ENCODE measurements at regions not wholly inside any gene's neighbourhood (a gene's known extent, or its start where the extent isn't known, plus 50 kb on each side); places are given as distances from the start of the nearest gene placed in this dataset.

DNA sequence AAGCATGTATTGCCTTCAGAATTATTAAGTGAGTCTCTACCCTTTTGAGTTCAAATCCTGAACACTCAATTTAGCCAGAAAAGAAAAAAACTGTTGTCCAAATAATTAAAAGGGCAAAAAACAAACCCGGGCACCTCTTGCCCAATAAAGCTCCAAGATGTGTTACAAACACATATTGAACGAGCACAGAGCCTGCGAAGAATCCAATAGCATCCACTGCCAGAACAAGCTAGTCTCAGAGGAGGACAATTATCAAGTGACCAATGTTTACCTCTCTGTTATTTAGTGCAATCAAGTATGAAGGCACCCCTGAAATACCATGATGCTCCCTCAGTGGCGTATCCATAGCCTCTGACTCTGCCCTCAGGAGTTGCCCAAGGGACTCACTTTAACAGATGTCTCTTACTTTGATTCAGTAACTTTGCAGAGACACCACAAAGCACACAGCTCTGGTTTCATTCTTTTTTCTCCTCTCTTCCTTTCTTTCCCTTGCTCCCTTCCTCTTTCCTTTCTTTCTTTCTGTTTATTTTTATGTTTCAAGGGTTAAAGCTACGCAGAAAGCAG is 93.5 kb upstream of the SPATS2L start:
- TF ChIP-seq, protein P1, sequence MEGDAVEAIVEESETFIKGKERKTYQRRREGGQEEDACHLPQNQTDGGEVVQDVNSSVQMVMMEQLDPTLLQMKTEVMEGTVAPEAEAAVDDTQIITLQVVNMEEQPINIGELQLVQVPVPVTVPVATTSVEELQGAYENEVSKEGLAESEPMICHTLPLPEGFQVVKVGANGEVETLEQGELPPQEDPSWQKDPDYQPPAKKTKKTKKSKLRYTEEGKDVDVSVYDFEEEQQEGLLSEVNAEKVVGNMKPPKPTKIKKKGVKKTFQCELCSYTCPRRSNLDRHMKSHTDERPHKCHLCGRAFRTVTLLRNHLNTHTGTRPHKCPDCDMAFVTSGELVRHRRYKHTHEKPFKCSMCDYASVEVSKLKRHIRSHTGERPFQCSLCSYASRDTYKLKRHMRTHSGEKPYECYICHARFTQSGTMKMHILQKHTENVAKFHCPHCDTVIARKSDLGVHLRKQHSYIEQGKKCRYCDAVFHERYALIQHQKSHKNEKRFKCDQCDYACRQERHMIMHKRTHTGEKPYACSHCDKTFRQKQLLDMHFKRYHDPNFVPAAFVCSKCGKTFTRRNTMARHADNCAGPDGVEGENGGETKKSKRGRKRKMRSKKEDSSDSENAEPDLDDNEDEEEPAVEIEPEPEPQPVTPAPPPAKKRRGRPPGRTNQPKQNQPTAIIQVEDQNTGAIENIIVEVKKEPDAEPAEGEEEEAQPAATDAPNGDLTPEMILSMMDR (IDR thresholded peaks at IDR 0.05; ENCODE audit: insufficient read depth, low read depth, low read length) = no peak
- no peak for TF ChIP-seq EZH2 (IDR thresholded peaks at IDR 0.05; ENCODE audit: insufficient read depth, low read length)

All from astrocyte (in vitro differentiated cells and primary cell).